ENCODE measurements at regions not wholly inside any gene's neighbourhood (a gene's known extent, or its start where the extent isn't known, plus 50 kb on each side); places are given as distances from the start of the nearest gene placed in this dataset.

GRCh38 chr5:147966829-147967228, 60.5 kb upstream of the C5orf46 start:
- intact Hi-C loops (cut with micrococcal nuclease), result no loop called here
- DNase-seq, result no peak
- no peak for ATAC-seq

- intact Hi-C loops (cut with micrococcal nuclease), result no loop called here
- ATAC-seq, result no peak
- no peak for DNase-seq
Observed at GRCh38 chr5:147966326-147966725, 60.0 kb upstream of the C5orf46 start.

GRCh38 chr5:147965715-147966114, 59.4 kb upstream of the C5orf46 start:
- ATAC-seq (no peak), DNase-seq (no peak)
- intact Hi-C loops (cut with micrococcal nuclease), result no loop called here

GRCh38 chr5:147963948-147964693, 57.8 kb upstream of the C5orf46 start:
- no peak for DNase-seq
- intact Hi-C loops (cut with micrococcal nuclease), result no loop called here

GRCh38 chr5:147963436-147963835, 57.1 kb upstream of the C5orf46 start:
- ATAC-seq, result no peak
- intact Hi-C loops (cut with micrococcal nuclease), result no loop called here
- no peak for DNase-seq

More at GRCh38 chr5:147963948-147964693, 57.8 kb upstream of the C5orf46 start:
- peak; percentile 90 for ATAC-seq

GRCh38 chr5:147961208-147961749, 54.9 kb upstream of the C5orf46 start:
- intact Hi-C loops (cut with micrococcal nuclease), result no loop called here
- DNase-seq (no peak), ATAC-seq (no peak)

GRCh38 chr5:147957901-147958300, 51.6 kb upstream of the C5orf46 start:
- ATAC-seq, result no peak
- no peak for DNase-seq
- intact Hi-C loops (cut with micrococcal nuclease), result no loop called here

GRCh38 chr5:147956842-147957223, 50.5 kb upstream of the C5orf46 start:
- intact Hi-C loops (cut with micrococcal nuclease), result no loop called here
- ATAC-seq, result no peak

GRCh38 chr5:147956064-147956841, 49.9 kb upstream of the C5orf46 start:
- intact Hi-C loops (cut with micrococcal nuclease), result no loop called here
- ATAC-seq (no peak), DNase-seq (no peak)

More at GRCh38 chr5:147956842-147957223, 50.5 kb upstream of the C5orf46 start:
- DNase-seq, result no peak
